Liver (tissue), 3 donors: ENCODE measurements at regions not wholly inside any gene's neighbourhood (a gene's known extent, or its start where the extent isn't known, plus 50 kb on each side); places are given as distances from the start of the nearest gene placed in this dataset.

ENCODE experiments used
- CTCF ChIP-seq: fragments of 150-350 bp; IDR thresholded peaks from 2 replicates; pipeline ENCODE4 v1.5.1; 2017; ENCODE audit warnings: improper control_type of control experiment, low read depth, low read length; ENCODE audit not compliant: missing input control
- EGR1 ChIP-seq, 2 donors: IDR thresholded peaks; 2 replicates each; pipeline ENCODE4 v1.6.1; 2016 to 2018; ENCODE audit warnings: antibody characterized with exemption in 2 of 2, low read depth in 2 of 2
- JUND ChIP-seq, 2 donors: IDR thresholded peaks; 2 replicates each; pipeline ENCODE4 v1.6.1; 2016; ENCODE audit warnings: antibody characterized with exemption in 2 of 2
- REST ChIP-seq: IDR thresholded peaks from 2 replicates; pipeline ENCODE4 v1.6.1; 2016; ENCODE audit warnings: antibody characterized with exemption, mild to moderate bottlenecking
- donor health status: healthy.
- donor health status: healthy.

- no peak for TF ChIP-seq CTCF
- TF ChIP-seq EGR1 (IDR thresholded peaks at IDR 0.05; ENCODE audit: low read depth in 2 of 2), result no peak
- no peak for TF ChIP-seq REST
- no peak for TF ChIP-seq JUND (IDR thresholded peaks at IDR 0.05)
Measured at GRCh38 chr1:175862408-175862807, 119.0 kb upstream of the TNR start.
